Activated B cell treated with CpG ODN at 0.5 μM for 24 hours (primary cell): ENCODE measurements at regions not wholly inside any gene's neighbourhood (a gene's known extent, or its start where the extent isn't known, plus 50 kb on each side); places are given as distances from the start of the nearest gene placed in this dataset.

Experiments
- ATAC-seq: fragments of 200-7000 bp; cut with Tn5 transposase; one replicate; pipeline ENCODE4 v1.10.0; 2021; ENCODE audit warnings: low read depth, mild to moderate bottlenecking, moderate library complexity
- CTCF ChIA-PET: fragments of 350-600 bp; sonication (Branson Sonifier 250); formaldehyde crosslinking; loops from one replicate; lab custom pipeline; 2021; ENCODE audit warnings: antibody characterized with exemption; lab: Charles Lee
- POLR2A ChIA-PET: fragments of 350-600 bp; sonication (Branson Sonifier 250); formaldehyde crosslinking; loops from one replicate; lab custom pipeline; 2021; ENCODE audit warnings: antibody characterized with exemption; lab: Charles Lee
- DNase-seq: peaks from one replicate; pipeline ENCODE4 v3.0.0; 2022
- H3K27ac Mint-ChIP-seq: one replicate; pipeline ENCODE4 v1.8.0; 2020; ENCODE audit warnings: mixed read lengths
- H3K27me3 Mint-ChIP-seq: one replicate; pipeline ENCODE4 v1.8.0; 2021; ENCODE audit warnings: mixed read lengths
- H3K36me3 Mint-ChIP-seq: one replicate; pipeline ENCODE4 v1.8.0; 2021; ENCODE audit warnings: low read depth, mixed read lengths
- H3K4me1 Mint-ChIP-seq: one replicate; pipeline ENCODE4 v1.8.0; 2021; ENCODE audit warnings: mixed read lengths
- H3K4me3 Mint-ChIP-seq: one replicate; pipeline ENCODE4 v1.8.0; 2020; ENCODE audit warnings: mild to moderate bottlenecking, mixed read lengths
- H3K9me3 Mint-ChIP-seq: one replicate; pipeline ENCODE4 v1.8.0; 2020; ENCODE audit warnings: mixed read lengths
- CTCF ChIP-seq: fragments of 200-600 bp; IDR thresholded peaks from one replicate; pipeline ENCODE4 v1.8.0; 2022; ENCODE audit warnings: antibody characterized with exemption, mild to moderate bottlenecking
- intact Hi-C: fragments of 100-400 bp; cut with micrococcal nuclease; formaldehyde crosslinking; loops from one replicate; pipeline ENCODE4 v1.15.1; 2024

- H3K36me3 Mint-ChIP-seq, result no peaks in the 10 kb centered on the region
- H3K27ac Mint-ChIP-seq, result no peak overlapping the region
- intact Hi-C loops, result no loop called here
- ChIA-PET CTCF (interaction anchor here (0.8 kb wide), 1 partner anchor 42 kb away, joined by 3 read pairs; no protein-coding TSS in a partner anchor), POLR2A (no interaction called here)
- ATAC-seq (no peak), DNase-seq (no peak)
- TF ChIP-seq CTCF, result no peak
- H3K4me3 Mint-ChIP-seq, result no peak overlapping the region
- no peaks in the 10 kb centered on the region for H3K9me3 Mint-ChIP-seq
- no peaks in the 10 kb centered on the region for H3K27me3 Mint-ChIP-seq
- no peaks in the 10 kb centered on the region for H3K4me1 Mint-ChIP-seq
Observed at GRCh38 chr4:123934096-123934495, 537.5 kb downstream of the SPRY1 start.

- Mint-ChIP-seq H3K4me1 (no peaks in the 10 kb centered on the region), H3K27me3 (no peaks in the 10 kb centered on the region), H3K4me3 (no peak overlapping the region), H3K36me3 (no peaks in the 10 kb centered on the region), H3K27ac (no peak overlapping the region), H3K9me3 (no peaks in the 10 kb centered on the region)
- ChIA-PET CTCF (no interaction called here), POLR2A (interaction anchor here (1.2 kb wide), 1 partner anchor 12 kb away, joined by 8 read pairs; no protein-coding TSS in a partner anchor)
- DNase-seq (no peak), ATAC-seq (no peak)
- no peak for TF ChIP-seq CTCF
- intact Hi-C loops, result no loop called here
Observed at GRCh38 chr4:123936621-123937043, 540.0 kb downstream of the SPRY1 start.

DNA sequence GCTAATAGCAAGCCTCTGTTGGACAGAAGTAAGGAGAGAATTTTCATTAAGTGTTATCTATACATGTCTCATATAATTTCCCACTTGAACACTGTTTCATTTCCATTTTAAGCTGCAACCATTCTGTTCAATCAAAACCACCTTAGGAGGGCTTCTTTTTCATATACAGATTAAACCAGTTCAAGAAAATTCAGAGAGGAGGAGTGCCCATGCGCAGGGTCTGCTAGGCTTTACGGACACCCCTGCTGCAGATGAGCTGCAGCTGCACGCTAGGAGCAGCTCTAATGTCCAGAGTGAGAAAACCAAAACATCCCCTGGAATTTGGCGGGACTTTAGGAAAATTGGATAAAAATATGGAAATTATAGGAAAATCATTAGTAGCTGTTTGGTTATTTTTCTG, 541.0 kb downstream of the SPRY1 start:
- CTCF ChIA-PET, result no interaction called here

DNA sequence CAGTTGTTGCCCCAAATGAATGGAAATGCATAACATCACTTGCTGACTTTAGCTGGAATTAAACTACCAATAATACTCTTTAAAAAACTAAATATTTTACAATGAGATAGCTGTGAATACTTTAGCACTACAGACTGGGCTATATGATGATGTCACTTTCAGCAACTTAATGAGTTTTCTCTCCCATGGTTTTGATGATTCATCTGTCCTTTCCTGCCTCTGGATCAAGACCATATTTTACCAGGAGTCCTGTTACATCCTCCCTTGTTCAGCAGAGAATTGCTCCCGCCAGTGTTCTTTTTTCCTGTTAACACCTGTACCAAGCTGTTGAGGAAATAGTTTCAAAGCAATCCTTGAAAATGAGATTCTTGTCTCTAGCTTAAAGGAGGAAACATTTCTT, 543.0 kb downstream of the SPRY1 start:
- no peak for DNase-seq
- ATAC-seq, result no peak
- H3K4me3 Mint-ChIP-seq, result no peak overlapping the region
- H3K9me3 Mint-ChIP-seq, result no peaks in the 10 kb centered on the region
- H3K27ac Mint-ChIP-seq, result no peak overlapping the region
- H3K27me3 Mint-ChIP-seq, result no peaks in the 10 kb centered on the region
- intact Hi-C loops, result no loop called here
- H3K4me1 Mint-ChIP-seq, result no peaks in the 10 kb centered on the region
- POLR2A ChIA-PET, result no interaction called here
- CTCF ChIA-PET, result no interaction called here
- no peak for TF ChIP-seq CTCF
- H3K36me3 Mint-ChIP-seq, result no peaks in the 10 kb centered on the region

More for the DNA sequence above, 541.0 kb downstream of the SPRY1 start:
- Mint-ChIP-seq H3K4me1 (no peaks in the 10 kb centered on the region), H3K9me3 (no peaks in the 10 kb centered on the region), H3K27me3 (no peaks in the 10 kb centered on the region), H3K27ac (no peak overlapping the region), H3K4me3 (no peak overlapping the region), H3K36me3 (no peaks in the 10 kb centered on the region)
- intact Hi-C loops, result no loop called here
- no peak for TF ChIP-seq CTCF
- DNase-seq (no peak), ATAC-seq (no peak)
- POLR2A ChIA-PET, result no interaction called here

DNA sequence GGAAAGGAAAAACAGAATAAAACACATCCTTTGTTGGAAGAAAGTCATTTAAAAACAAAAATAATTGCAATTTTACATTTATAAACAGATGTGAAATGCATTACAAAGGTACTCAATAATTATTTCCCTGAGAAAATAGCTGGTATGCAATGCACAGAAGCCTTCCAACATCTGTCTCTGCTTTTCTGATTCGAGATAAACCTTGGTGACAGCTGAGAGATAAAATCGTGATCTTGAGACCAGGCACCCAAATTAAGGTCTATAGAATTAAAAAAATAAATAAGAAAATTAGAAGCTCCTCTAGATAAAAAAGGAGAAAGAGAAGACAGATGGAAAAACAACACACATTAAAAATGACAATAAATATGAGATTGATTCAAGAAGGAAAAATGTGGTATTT, 544.0 kb downstream of the SPRY1 start:
- Mint-ChIP-seq H3K9me3 (no peaks in the 10 kb centered on the region), H3K27ac (no peak overlapping the region), H3K4me3 (no peak overlapping the region), H3K36me3 (no peaks in the 10 kb centered on the region), H3K27me3 (no peaks in the 10 kb centered on the region), H3K4me1 (no peaks in the 10 kb centered on the region)
- DNase-seq (no peak), ATAC-seq (no peak)
- ChIA-PET CTCF (no interaction called here), POLR2A (no interaction called here)
- intact Hi-C loops, result no loop called here
- no peak for TF ChIP-seq CTCF
